ENCODE measurements at regions not wholly inside any gene's neighbourhood (a gene's known extent, or its start where the extent isn't known, plus 50 kb on each side); places are given as distances from the start of the nearest gene placed in this dataset.

- no peak for DNase-seq
Observed at GRCh38 chr9:134276453-134277245, 49.6 kb upstream of the RXRA start.

All from NCI-H524 treated with DMSO at 0.1 percent for 48 hours (cell line).